ENCODE measurements at regions not wholly inside any gene's neighbourhood (a gene's known extent, or its start where the extent isn't known, plus 50 kb on each side); places are given as distances from the start of the nearest gene placed in this dataset.

DNA sequence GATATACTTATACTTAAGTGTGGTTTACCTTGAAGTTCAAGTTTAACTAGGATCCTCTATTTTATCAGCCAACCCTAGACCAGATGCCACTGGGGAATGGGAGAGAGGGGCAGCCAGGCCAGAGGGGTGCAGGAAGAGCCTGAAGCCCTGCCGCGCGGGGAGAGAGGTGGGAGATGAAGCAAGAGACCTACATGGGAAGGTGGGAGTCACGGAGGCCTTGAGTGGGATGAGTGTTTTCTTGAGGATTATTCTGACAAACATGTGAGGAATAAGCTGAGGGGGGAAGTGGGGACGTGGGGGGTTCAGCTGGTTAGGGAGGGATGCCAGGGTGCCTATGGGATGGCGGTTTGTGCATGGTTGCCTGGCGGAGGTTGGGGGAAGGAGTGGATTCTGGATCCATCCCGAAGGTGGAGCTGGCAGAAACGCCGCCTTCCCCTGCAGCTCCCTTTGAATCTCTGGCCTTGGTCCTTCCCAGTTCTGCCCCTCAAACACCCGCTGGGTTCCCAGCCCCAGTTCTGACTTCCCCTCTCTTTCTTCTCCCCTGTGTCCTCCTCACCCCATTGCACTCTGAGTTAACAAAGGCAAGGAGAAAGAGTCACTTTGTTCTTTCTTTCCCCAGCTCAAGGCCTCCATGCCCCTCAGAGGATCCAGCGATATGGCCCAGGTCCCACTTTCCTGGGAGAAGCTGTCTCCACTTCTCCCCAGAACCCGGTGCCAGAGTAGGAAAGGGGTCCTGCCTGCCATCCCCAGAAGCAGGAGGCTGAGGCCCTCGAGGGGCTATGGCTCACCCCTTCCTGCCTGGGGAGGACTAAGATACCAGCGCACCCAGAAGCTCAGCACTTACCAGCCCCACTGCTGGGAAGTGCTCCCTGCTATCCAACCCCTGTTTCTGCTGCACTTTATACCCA, 274.2 kb downstream of the UACA start:
- DNase-seq, result no peak

DNA sequence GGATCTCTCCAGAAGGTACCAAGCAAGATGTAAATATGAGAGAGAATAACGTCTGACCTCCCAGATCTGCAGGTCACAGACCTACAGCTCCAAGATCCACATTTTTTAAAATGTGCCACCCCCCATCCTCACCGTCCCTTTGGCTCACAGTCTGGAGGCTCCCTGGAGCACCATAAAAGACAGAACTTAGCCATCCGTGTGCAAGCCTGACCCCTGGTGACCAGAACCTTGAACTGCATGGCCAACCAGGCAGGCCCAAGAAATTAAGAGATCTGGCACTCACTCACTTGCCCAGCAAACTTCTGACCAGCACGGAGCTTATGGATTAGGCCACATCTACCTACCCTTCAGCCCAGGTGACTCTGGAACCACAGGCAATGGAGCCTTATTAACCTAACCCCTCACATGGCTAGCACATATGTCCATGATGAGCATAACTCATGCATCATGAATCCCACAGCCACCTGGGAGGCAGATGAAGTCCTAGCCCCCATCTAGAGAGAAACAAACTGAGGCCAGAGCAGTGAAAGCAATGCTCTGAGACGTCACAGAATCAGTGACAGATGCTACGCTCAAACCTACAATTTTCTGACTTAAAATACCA, 275.3 kb downstream of the UACA start:
- peak; percentile 37 to 66 (median 49) for DNase-seq

DNA sequence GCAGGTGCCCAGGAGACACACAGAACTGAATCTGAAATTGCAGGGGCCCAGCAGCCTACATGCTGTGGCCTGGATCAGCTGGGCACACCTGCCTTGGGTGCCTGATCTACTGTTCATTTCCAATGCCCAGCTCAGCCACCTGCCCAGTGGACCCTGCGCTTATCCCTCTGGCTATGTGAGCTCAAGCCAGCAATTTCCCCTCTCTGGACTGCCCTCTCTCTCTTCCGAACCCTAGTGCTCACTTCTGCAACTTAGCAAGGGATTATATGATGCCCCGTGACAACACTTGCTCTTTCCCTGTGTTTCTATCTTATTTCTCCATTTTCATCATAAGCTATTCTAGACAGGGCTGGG, 276.0 kb downstream of the UACA start:
- DNase-seq, result no peak

- DNase-seq, result peak in 3 of 5 experiments; percentile 30 to 72 (median 34)
Observed at GRCh38 chr15:70486451-70487386, 276.6 kb downstream of the UACA start.

DNA sequence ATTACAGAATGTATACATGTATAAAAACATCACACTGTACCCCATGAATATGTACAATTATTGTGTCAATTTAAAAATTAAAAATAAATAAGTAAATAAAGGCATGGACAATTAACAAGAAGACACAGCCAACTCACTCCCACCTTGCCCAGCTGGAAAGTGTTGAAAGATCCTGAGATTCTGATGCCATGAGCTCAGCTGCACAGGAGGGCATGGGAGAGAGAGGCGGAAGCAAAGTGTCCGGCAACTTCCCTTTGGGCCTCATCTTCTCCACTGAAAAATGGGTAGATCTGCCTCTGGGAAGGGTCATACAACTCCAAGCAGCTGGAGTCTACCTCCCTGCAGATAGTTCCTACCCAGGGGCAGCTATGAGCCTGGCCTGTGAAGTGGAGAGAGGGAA, 277.3 kb downstream of the UACA start:
- no peak for DNase-seq

GRCh38 chr15:70484993-70485392, 278.4 kb downstream of the UACA start:
- no peak for DNase-seq

- DNase-seq, result no peak
Observed at GRCh38 chr15:70483513-70483912, 279.8 kb downstream of the UACA start.

GRCh38 chr15:70480196-70480856, 283.0 kb downstream of the UACA start:
- DNase-seq, result peak in 4 of 5 experiments; percentile 18 to 83 (median 63)

- no peak for DNase-seq
Observed at GRCh38 chr15:70479785-70480184, 283.6 kb downstream of the UACA start.

DNA sequence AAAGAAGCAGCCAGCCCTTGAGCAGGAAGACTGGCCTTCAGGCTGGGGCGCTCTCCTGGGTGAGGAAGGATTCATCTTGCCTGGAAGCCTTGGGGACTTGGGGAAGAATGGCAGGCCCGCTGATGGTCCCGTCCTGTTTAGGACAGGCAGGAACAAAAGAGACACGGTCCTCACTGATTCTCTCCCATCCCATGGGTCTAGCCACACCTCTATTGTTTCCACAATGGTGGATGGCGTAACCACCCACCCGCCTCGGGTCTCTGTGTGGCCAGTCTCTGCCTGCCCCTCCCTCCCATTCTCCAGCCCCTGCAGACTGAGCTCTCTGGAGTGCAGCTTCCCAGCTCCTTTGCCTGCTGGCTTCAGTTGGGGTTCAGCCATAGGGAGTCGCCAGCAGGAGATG, 284.3 kb downstream of the UACA start:
- no peak for DNase-seq

GRCh38 chr15:70478251-70478990, 284.9 kb downstream of the UACA start:
- DNase-seq, result no peak

DNA sequence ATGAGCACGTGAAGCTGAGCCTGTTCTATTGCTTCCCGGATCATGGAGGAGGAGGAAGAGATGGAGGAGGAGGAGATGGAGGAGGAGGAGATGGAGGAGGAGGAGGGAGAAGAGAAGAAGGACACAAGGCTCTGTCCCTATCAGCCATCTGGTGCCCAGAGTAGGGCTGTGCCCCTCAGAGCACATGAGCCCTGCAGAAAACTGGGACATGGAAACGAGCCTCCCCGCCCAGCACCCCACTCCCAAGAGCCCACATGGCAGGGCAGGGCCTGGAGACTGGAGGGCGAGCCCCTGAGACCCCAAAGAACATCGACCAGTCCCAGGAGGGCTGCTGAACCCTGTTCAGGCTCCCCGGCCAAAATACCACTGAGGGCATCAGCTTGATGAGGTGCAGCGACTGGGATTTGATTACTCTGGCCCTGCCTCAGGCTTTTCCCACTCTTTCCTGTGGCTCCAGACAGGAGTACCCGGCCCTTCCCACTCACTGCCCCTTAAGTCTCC, 285.6 kb downstream of the UACA start:
- DNase-seq, result no peak

- no peak for DNase-seq
Observed at GRCh38 chr15:70476441-70476840, 286.9 kb downstream of the UACA start.

DNA sequence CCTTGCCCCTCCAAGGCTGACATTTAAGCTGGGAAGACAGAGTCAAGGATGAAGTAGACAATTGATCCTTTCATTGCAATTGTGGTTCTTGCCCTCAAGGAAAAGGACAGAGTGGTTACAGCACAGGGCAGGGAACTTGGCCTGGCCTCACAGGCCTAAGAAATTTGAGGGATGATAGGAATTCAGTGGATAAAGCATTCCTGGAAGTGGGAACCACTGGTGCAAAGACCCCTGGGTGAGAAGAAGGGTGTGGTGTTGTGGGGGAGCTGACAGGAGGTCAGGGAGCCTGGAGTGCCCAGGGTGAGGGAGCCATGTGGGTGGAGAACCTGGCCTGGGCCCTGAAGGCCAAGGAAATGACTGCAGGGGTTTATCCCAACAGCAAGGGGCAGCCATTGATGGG, 287.4 kb downstream of the UACA start:
- no peak for DNase-seq

DNA sequence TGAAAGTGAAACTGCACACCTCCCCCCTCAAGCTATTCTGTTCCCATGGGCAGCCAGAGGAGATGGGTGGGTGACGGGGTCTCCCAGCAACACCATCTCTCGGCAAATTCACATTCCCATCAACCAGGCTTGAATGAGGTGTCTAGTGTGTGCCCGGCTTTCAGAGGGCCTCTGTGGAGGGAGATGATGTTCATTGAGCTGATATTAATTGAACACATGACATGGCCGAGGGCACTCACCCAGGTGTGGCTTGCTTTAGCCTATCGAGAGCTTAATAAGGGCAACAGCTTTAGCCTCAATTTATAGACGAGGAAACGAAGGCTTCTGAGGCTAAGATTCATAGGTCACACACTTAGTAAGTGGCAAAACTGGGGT, 288.0 kb downstream of the UACA start:
- DNase-seq, result no peak

DNA sequence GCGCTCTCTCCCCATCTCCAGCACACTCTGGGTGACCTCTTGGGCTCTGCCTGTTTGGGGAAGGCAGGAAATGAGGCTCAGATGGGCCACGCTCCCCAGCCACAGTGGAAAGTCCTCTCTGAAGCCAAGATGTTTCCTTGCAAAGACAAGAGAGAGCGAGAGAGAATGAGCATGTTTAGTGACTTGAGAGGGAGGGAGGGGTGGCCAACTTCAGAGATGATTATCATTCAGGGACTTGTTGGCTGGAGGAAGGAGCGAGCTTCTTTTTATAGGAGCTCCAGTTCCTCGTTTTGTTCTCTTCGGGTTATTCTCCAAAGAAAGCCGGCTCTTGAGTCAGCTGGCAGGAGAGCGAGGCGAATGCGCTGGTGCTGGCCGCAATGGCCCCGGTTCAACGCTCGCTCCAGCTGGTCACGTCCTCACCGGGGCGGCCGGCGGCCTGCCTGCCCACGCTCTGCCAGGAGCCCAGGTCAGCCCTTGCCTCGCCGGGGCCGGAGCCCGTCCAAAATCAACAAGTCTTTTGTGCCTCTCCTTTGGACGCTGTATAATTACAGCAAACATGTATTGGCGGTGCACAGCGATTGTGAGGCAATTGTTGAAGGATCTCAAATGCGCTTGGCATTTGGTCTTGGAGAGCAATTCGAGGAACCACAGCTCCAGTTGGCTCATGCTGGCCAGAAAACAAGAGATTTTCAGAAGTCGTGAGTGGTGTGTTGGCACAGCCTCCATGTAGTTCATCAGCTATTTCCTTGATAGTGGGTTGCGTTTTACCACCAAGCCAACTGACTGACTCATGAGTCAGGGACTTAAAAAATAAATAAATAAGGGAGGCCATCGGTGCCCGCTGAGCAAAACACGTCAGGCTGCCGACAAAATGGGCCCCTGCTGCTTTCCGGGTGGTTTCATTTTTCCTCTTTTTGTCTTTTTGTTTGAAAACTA, 288.6 kb downstream of the UACA start:
- no peak for DNase-seq

- DNase-seq, result no peak
Observed at GRCh38 chr15:70473581-70474370, 289.6 kb downstream of the UACA start.

GRCh38 chr15:70471517-70471916, 291.8 kb downstream of the UACA start:
- DNase-seq, result no peak

DNA sequence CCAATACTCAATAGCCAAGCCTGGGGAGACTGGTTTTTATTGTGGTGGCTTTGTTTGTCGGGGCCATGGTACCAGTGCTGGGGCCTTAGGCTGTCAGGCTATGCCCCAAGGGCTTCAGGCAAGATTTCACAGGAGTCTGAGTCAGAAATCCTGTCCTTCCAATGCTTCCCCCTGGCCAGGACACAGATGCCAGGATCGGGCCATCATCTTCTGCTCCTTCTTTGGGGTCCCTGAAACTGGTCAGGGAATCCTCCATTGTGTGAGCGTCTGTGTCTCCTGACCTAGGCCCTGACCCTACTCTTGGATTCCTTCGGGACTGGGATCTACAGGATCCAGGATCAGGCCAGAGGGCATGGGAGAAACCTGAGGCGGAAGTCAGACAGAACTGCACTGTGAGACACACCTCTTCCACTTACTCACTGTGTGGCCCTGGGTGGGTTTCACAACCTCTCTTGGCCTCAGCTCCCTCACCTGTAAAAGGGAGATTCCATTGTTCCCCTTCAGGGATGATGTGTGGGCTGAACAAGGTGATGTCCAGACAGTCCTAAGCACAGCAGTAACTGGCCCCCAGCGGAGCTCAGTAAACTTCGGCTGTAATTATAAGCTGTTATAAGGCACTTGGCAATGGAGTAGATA, 292.7 kb downstream of the UACA start:
- no peak for DNase-seq

All from T-helper 2 cell (primary cell).